Endodermal cell (in vitro differentiated cells): ENCODE measurements at regions not wholly inside any gene's neighbourhood (a gene's known extent, or its start where the extent isn't known, plus 50 kb on each side); places are given as distances from the start of the nearest gene placed in this dataset.

ENCODE experiments used
- DNase-seq: peaks from one replicate; pipeline ENCODE4 v3.0.0-alpha.2; 2017
- H3K27ac ChIP-seq: 2 replicates; pipeline ENCODE4 v1.5.1; 2013; ENCODE audit warnings: mild to moderate bottlenecking, low read depth, low read length, moderate library complexity
- H3K27me3 ChIP-seq: 2 replicates; pipeline ENCODE4 v1.6.1; 2013; ENCODE audit warnings: mild to moderate bottlenecking, low read length, moderate library complexity; ENCODE audit not compliant: insufficient read depth, control insufficient read depth, poor library complexity, severe bottlenecking
- H3K36me3 ChIP-seq: 2 replicates; pipeline ENCODE4 v1.7.0; 2013; ENCODE audit warnings: mild to moderate bottlenecking, low read length, moderate library complexity; ENCODE audit not compliant: control insufficient read depth, insufficient read depth
- H3K4me1 ChIP-seq: one replicate; pipeline ENCODE4 v1.7.0; 2013; ENCODE audit warnings: low read length; ENCODE audit not compliant: control insufficient read depth, insufficient read depth
- H3K4me3 ChIP-seq: 2 replicates; pipeline ENCODE4 v1.5.1; 2013; ENCODE audit warnings: mild to moderate bottlenecking, low read length, moderate library complexity
- H3K9ac ChIP-seq: 2 replicates; pipeline ENCODE4 v1.6.1; 2013; ENCODE audit warnings: mild to moderate bottlenecking, low read length, moderate library complexity; ENCODE audit not compliant: poor library complexity, severe bottlenecking; ENCODE audit errors: extremely low read depth
- H3K9me3 ChIP-seq: 2 replicates; pipeline ENCODE4 v1.6.1; 2013; ENCODE audit warnings: mild to moderate bottlenecking, low read length, moderate library complexity; ENCODE audit not compliant: control insufficient read depth
- H3K27ac Mint-ChIP-seq: 2 replicates; pipeline ENCODE4 v1.8.0; 2020; ENCODE audit warnings: mixed read lengths
- H3K27me3 Mint-ChIP-seq: 2 replicates; pipeline ENCODE4 v1.8.0; 2021; ENCODE audit warnings: mild to moderate bottlenecking, mixed read lengths; ENCODE audit not compliant: insufficient read depth
- H3K36me3 Mint-ChIP-seq: 2 replicates; pipeline ENCODE4 v1.8.0; 2020; ENCODE audit warnings: low read depth, mixed read lengths
- H3K4me1 Mint-ChIP-seq: 2 replicates; pipeline ENCODE4 v1.8.0; 2020; ENCODE audit warnings: mixed read lengths
- H3K4me3 Mint-ChIP-seq: 2 replicates; pipeline ENCODE4 v1.8.0; 2020; ENCODE audit warnings: mild to moderate bottlenecking, moderate library complexity, mixed read lengths
- H3K9me3 Mint-ChIP-seq: 2 replicates; pipeline ENCODE4 v1.8.0; 2020; ENCODE audit warnings: mild to moderate bottlenecking, mixed read lengths
- WGBS, 2 experiments: methylation state at CpG; one replicate each; pipeline versions ENCODE4 v1.1.5 to v1.1.7; 2013; ENCODE audit warnings: missing lambda C conversion rate in 2 of 2, mixed read lengths in 1 of 2; ENCODE audit not compliant: insufficient coverage in 1 of 2, insufficient read length in 1 of 2; 5-methylcytosine and 5-hydroxymethylcytosine counted together
- TF ChIP-seq, protein P1 (sequence below): fragments of 200-600 bp; sonication (generic); conservative IDR thresholded peaks from 2 replicates; pipeline ENCODE4 v1.5.0; 2021; ENCODE audit warnings: antibody characterized with exemption, mild to moderate bottlenecking

DNA sequence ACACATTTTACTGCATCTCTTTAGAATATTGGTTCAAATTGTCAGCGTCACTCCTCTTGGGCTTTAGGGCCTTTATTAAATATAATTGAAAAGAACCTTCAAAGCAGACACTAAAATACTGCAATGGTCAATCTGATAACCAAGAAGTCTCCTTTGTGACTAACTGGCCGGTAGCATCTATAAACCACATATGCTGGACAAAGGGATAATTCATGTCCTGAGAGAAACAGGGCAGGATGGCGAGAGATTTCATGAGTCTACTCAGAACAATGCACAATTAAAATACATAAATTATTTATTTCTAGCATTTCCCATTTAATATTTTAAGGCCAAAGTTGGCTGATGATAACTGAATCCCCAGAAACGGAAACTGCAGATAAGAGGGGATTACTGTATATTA lies 1083.4 kb upstream of the CDH18 start:
- H3K4me1 ChIP-seq, result no peaks in the 10 kb centered on the region
- Mint-ChIP-seq H3K4me1 (no peaks in the 10 kb centered on the region), H3K36me3 (no peaks in the 10 kb centered on the region), H3K27ac (no peak overlapping the region), H3K4me3 (no peak overlapping the region), H3K9me3 (no peaks in the 10 kb centered on the region), H3K27me3 (no peaks in the 10 kb centered on the region)
- H3K36me3 ChIP-seq, result no peaks in the 10 kb centered on the region
- WGBS, 2 experiments, result 98% methylated on average over 4 of the region's 4 CpGs; no CpG with 5 or more reads in 1 of the 2 experiments
- TF ChIP-seq, protein P1, sequence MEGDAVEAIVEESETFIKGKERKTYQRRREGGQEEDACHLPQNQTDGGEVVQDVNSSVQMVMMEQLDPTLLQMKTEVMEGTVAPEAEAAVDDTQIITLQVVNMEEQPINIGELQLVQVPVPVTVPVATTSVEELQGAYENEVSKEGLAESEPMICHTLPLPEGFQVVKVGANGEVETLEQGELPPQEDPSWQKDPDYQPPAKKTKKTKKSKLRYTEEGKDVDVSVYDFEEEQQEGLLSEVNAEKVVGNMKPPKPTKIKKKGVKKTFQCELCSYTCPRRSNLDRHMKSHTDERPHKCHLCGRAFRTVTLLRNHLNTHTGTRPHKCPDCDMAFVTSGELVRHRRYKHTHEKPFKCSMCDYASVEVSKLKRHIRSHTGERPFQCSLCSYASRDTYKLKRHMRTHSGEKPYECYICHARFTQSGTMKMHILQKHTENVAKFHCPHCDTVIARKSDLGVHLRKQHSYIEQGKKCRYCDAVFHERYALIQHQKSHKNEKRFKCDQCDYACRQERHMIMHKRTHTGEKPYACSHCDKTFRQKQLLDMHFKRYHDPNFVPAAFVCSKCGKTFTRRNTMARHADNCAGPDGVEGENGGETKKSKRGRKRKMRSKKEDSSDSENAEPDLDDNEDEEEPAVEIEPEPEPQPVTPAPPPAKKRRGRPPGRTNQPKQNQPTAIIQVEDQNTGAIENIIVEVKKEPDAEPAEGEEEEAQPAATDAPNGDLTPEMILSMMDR, result no peak
- DNase-seq, result no peak
- H3K27ac ChIP-seq, result no peak overlapping the region
- no peaks in the 10 kb centered on the region for H3K27me3 ChIP-seq
- no peak overlapping the region for H3K9ac ChIP-seq
- H3K9me3 ChIP-seq, result no peaks in the 10 kb centered on the region
- H3K4me3 ChIP-seq, result no peak overlapping the region

DNA sequence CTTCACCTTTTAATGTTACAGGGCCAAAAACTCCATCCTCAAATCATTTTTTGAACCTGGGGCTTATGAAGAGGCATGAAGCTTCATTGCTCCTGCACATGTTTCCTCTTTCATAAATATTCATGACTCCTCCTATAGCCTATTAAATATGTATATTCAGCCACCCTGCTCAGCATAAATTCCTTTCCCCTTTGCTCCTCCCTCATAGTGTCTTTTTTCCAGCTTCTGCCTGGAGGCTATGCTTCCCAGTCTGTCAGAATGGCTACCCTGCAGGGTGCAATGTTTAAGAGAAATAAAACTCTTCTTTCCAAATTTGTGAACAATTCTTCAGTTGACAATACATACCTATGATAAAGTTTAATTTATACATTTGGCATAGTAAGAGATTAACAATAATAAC lies 1082.9 kb upstream of the CDH18 start:
- H3K4me3 ChIP-seq, result no peak overlapping the region
- no peaks in the 10 kb centered on the region for H3K9me3 Mint-ChIP-seq
- H3K27me3 ChIP-seq, result no peaks in the 10 kb centered on the region
- H3K27me3 Mint-ChIP-seq, result no peaks in the 10 kb centered on the region
- no peak overlapping the region for H3K9ac ChIP-seq
- TF ChIP-seq, protein P1, result no peak
- H3K36me3 Mint-ChIP-seq, result no peaks in the 10 kb centered on the region
- H3K4me3 Mint-ChIP-seq, result no peak overlapping the region
- DNase-seq, result no peak
- H3K4me1 ChIP-seq, result no peaks in the 10 kb centered on the region
- no peak overlapping the region for H3K27ac ChIP-seq
- H3K27ac Mint-ChIP-seq, result peak overlapping the region; percentile 61
- no peaks in the 10 kb centered on the region for H3K36me3 ChIP-seq
- no peaks in the 10 kb centered on the region for H3K4me1 Mint-ChIP-seq
- H3K9me3 ChIP-seq, result no peaks in the 10 kb centered on the region

DNA sequence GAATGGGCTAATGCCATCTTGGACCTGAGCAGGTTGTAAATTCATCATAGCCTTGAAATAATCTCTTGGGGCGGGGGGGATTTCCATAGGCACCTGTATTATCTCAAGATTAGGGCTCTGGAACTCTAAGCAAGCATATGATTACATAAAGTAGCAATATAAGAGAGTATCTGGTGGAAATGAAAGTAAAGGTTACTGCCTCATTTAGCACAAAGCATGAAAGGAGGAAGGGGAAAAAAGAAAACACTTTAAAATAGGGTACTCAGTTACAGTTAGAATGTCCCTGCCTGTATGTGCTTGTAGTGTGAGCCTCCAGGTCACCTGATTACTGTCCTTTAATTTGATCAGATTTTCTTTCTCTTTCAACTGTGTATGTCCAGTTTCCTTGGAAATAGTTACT lies 1079.7 kb upstream of the CDH18 start:
- no peaks in the 10 kb centered on the region for H3K36me3 ChIP-seq
- H3K4me1 ChIP-seq, result no peaks in the 10 kb centered on the region
- no peak overlapping the region for H3K9ac ChIP-seq
- H3K27me3 Mint-ChIP-seq, result no peaks in the 10 kb centered on the region
- peaks cover 24% of the 10 kb centered on the region for H3K9me3 ChIP-seq
- WGBS, 2 experiments, result 95% methylated on average over 1 of the region's 1 CpG; no CpG with 5 or more reads in 1 of the 2 experiments
- no peak overlapping the region for H3K4me3 Mint-ChIP-seq
- no peak overlapping the region for H3K27ac Mint-ChIP-seq
- H3K27ac ChIP-seq, result no peak overlapping the region
- TF ChIP-seq, protein P1, result no peak
- peaks cover 3% of the 10 kb centered on the region for H3K36me3 Mint-ChIP-seq
- H3K27me3 ChIP-seq, result no peaks in the 10 kb centered on the region
- H3K9me3 Mint-ChIP-seq, result peaks cover 19% of the 10 kb centered on the region
- H3K4me3 ChIP-seq, result no peak overlapping the region
- DNase-seq, result no peak
- no peaks in the 10 kb centered on the region for H3K4me1 Mint-ChIP-seq
